ENCODE measurements at regions not wholly inside any gene's neighbourhood (a gene's known extent, or its start where the extent isn't known, plus 50 kb on each side); places are given as distances from the start of the nearest gene placed in this dataset.
"Not testable (repeated sequence)": the region's sequence is repeated elsewhere in the genome, so short reads cannot be mapped to it uniquely, and the experiment has no call there.

DNA sequence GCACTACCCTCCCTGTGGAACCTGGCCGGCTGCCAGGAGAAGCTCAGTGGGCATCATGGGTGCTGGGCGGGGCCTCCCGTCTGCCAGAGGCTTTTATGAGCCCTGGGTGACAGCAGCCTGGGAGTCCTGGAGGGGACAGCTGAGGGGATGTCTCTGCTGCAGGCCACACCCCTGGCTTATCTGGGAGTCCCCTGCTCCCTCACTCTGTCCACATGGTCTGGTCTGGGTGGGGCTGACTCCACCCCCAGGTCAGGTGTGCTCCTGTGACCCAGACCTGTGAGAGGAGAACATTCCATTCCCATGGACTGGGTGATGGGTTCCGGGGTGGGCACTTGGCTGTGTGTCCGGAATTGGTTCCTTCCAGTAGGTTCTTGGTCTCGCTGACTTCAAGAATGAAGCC is 369.3 kb upstream of the SFSWAP start:
- DNase-seq (ENCODE audit: low spot score) = not testable (repeated sequence)

DNA sequence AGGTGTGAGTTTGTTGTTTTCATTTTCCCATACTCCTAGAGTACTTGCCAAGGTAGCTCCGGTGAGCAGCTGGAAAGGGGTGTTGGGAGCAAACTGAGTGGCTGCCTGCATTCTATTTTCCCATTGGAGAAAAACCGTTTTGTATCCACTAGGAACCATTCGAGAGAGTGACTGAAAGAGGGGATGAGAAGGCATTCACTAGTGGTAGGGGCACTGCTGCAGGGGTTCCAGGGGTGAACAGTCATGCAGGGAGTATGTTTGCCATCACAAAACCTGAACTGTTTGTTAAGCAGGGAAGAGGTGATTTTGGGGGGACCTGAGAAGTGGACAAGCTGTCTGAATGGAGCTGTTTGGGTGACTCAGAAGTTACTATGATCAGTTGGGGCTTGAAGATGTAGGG is 367.5 kb upstream of the SFSWAP start:
- DNase-seq (ENCODE audit: low spot score) = not testable (repeated sequence)

DNA sequence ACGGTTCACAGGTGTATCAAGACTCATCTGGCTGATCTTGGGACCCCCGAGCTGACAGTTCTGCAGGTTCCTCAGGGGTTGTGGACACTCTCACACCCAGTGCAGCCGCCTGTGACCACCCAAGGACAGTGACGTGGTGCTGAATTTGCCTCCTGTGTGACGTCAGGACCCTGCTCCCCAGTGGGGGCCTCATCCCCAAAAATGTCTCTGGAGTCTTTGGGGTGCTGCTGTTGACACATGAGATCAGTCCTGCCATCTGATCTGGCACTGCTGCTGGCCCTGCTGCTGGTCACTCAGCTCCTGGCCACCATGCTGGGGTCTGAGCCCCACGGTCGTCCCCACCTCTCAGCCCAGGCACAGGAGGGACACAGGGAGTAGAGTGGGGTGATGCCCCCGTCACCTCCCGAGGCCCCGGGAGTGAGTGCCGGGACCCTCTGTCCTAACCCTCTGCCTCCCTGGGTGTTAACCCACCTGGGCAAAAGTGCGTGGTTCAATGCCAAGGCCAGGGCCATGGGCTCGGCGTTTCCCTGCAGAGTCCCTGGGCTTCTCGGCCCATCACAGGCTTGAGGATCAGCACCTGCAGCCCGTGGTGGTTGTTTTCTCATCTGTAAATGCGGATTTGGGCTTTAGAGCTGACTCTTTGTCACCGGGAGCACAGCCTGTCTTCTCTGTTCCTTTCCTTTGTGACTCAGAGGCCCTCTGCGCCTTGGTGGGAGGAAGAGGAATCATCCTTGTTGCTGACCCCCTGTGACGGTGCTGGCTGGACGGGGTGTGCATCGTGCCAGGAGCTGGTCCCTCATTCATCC is 366.0 kb upstream of the SFSWAP start:
- not testable (repeated sequence) for DNase-seq (ENCODE audit: low spot score)

DNA sequence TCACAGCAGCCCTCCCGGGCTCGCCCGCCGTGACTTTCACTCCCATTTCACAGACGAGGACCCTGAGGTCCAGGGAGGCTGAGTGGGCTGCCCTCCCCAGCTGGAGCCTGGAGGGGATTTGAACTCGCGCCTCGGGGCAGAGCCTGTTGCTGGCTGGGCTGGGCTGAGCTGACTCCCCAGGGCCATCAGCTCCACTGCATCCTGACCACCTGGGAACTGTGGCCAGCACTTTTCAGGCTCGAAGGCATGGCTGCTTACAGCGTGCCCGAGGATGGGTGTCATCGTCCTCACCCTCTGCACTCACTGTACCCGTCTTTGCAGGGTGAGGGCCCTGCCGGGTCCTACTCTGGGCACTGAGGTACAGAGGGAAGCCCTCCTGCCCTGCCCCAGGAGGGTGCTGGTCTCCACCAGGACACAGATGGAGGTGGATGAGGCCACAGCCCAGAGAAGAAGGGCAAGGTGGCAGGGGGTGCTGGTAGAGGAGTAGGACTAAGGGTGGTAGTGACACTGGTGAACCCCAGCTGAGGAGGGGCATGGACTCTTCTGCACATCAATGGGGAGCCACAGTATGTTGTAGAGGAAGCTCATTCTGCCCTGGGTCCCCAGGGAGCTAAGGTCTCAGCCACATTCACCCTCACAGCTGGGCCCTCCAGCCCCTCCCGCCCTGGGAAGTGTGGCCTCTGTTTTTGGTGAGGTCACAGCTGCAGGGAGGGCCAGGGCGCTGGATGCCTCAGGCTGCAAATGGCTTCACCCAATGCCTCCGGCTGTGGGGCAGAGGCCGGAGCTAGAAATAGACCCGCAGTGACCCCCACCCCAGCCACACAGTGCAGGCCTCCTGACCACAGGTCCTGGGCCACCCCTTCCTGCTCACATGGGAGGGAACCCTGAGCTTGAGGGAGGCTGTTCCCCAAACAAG is 365.1 kb upstream of the SFSWAP start:
- no peak for DNase-seq (ENCODE audit: low spot score)

DNA sequence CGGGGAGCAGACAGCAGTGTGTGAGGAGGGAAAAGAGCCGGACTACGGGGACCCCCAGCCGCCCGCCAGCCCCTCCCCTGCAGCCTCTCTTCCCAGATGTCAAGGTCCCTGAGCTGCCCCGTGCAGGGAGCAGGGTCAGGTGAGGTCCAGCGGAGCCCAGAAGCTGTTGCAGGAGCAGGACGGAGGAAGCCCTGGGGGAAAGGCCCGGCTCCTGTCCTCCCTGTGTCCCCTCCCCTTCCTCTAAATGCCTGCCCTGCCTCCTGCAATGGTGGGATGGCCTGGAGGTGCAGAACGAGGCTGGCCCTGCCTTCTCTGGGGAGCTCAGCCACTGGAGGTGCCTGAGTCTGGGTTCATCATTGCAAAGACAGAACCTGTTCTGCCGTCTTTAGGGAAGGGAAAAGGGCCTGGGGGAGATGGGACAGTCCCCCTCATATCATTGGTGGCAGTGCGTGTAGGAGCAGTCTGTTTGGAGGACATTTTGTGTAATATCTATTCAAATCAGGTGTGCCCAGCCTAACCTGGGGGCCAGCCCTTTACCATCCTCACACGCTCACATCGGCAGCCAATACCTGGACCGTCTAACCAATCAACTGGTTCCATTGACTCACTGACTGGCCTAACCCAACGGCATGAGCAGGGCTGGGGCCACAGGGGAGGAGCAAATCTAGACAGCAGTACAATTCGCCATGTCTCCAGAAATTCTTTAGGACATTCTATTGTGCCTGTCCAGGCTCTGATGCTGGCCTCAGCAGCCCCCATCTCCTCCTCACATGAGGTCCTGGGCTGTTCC is 364.1 kb upstream of the SFSWAP start:
- no peak for DNase-seq (ENCODE audit: low spot score)

DNA sequence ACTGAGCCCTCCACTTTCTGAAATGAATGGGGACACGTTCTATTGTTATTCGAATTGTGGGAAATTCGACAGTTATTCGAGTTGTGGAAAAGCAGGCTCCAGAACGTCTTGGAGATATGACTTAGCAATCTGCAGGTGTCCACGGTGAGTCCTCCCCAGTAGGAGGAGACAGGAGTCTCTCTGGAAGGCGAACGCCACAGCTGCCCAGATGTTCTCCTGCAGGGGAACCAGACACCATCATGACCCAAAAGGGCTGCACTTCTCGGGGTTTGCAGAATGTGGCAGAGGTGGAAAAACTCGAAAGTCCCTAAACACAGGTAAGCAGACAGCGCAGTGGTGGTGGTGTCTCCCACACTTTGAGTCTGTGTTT is 363.6 kb upstream of the SFSWAP start:
- no peak for DNase-seq (ENCODE audit: low spot score)

DNA sequence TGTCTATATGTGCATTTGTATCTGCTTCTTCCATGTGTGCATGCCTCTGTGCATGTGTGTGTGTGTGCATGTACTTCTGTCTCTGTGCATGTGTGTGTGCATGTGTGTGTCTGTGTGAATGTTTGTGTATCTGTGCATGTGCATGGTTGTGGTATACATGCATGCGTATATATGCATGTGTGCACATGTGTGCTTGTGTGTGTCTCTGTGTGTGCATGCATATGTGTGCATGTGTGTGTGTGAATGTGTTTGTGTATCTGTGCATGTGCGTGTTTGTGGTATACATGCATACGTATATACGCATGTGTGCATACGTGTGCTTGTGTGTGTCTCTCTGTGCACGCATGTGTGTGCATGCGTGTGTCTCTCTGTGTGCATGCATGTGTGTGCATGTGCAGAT is 363.2 kb upstream of the SFSWAP start:
- no peak for DNase-seq (ENCODE audit: low spot score)

DNA sequence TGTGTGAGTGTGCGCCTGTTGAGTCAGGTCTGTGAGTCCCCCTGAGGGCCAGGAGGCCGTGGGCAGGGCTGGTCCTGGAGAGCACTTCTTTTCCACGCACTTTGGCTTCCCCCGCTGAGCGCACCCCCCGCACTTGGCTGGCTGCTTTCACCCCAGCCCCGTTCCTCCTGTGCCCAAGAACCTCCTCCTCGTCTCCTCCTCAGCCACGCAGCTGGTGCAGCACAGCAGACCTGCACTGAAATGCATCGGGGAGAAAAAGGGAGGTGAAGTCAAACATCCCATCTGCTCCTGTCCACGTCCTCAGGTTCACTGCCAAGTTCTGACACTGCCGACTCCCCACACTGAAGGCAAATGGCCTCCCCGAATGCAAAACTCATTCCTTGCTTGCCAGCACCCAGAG is 362.7 kb upstream of the SFSWAP start:
- DNase-seq (ENCODE audit: low spot score) = no peak

DNA sequence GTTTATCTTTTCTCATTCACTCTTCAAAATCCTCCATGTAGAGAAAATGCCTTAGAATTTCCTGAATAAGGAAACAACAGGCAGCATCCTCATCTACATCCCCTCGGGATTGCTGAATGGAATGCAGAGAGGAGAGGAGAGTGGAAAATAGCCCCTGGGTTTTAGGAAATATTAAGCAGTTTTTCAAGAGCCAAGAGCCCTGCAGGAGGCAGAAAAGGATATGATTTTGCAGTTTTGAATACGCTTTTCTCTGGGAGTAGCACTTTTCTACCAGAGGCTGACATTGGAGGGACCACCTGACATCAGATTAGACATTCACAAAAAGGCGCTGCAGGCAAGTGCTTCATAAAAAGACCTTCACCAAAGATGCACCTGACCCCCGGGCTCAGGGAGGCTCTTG is 362.2 kb upstream of the SFSWAP start:
- DNase-seq (ENCODE audit: low spot score) = no peak

DNA sequence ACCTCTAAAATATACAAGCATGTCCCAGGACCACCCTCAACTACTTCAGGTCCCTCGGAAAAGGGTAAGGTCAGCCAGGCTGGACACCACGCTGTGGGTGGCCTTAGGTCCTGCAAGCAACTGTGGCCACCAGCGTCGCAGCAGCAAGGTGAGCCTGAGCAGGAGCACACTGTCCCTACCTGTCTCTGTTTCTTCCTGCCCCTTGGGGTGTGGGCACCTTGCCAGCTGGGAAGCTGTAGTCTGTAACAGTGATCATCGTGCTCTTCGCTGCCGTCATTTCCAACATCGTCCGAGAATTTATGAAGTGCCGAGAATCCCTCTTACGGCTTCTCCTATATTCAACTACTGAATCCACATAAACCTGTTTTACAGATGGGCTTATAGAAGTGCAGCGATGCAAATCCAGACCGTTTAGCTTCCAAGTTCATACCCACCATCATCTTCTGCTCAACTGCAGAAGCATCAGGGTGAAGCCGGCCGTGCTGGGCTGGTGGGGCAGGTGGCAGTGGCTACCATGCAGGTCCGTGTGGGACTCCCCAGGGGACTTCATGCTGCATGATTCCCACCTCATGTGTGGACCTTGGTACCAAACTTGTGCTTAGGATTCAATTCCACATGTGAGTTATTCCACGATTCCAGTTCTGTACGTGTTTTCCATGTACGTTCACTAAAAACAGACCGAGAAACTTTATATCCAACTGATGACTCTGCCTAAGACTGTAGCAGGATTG is 361.3 kb upstream of the SFSWAP start:
- no peak for DNase-seq (ENCODE audit: low spot score)

DNA sequence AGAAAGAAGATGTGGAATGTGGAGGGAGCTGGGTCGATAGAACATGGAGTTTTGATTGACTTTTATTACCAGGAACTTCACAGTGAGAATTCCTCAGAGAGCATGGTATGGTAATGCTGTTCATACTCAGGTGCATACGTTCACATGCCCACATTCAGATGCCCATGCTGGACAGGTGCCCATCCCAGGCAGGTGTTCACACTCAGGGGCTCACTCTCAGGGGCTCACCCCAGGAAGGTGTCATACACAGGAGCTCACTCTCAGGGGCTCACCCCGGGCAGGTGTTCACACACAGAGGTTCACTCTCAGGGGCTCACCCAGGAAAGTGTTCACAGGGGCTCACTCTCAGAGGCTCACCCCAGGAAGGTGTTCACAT is 360.0 kb upstream of the SFSWAP start:
- no peak for DNase-seq (ENCODE audit: low spot score)

DNA sequence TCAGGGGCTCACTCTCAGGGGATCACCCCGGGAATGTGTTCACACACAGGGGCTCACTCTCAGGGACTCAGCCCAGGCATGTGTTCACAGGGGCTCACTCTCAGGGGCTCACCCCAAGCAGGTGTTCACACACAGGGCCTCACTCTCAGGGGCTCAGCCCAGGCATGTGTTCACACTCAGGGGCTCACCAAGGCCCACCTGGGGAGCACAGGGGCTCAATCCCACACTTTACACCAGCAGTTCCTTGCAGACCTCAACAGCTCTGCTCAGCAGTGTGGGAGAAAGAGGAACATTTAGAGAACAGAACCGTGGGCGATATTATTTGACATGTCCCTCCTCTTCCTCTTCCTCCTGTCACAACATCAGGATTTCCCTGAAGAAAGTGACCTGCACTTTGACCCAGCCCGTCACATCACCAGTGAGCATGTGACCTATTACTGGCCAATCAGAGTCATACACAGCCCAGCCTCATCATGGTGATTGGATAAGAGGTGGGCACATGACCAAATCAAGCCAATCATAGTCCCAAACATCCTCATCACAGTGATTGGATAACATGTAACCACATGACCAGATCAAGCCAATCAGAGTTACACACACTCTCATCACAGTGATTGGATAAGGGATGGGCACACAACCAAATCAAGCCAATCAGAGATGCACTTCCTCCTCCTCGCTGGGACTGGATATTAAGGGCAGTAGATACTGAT is 359.4 kb upstream of the SFSWAP start:
- DNase-seq (ENCODE audit: low spot score) = no peak

DNA sequence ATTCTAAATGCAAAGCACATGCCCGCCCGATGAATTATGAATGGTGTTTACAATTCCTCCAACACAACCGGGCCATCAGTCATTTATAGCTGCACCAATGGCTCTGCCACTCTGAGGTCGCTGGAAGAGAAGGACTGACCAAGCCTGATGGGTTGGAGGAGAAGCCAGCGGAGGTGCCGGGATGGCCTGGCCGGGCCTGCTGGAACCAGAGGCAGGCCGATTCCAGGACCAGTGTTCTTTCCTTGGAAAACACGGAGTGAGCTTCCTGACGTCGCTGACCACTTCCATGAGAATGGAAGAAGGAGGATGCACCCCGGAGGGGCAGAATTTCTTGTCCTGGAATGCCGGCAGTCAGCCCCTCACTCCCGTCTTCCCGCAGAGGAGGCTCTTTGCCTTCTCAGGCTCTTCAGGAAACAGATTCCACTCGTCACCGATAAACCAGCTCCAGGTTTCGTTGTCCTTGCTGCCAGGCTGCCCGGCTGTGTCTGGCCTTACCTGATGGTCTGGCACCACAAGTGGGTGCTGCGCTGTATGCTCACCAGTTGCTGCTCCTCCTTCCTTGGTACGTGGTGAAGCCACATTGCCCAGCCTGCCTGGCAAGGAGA is 358.5 kb upstream of the SFSWAP start:
- no peak for DNase-seq (ENCODE audit: low spot score)

DNA sequence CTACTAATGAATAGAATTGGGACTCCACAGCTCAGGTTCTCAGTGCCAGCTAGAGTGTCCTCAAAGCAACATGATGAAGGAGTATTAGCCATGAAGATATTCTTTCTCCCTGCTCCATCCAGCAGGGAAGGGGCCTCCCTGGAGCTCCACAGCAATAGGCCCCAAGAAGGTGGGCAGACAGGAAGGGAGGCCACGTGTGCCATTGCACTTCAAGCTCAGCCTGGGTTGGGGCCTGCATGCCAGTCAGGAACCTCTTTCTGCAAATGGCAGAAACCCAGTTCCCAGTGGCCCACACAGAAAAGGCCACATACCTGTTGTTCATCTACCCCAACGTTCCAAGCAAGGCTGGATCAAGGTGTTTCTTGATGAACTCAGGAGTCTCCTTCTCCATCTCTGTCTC is 357.5 kb upstream of the SFSWAP start:
- DNase-seq (ENCODE audit: low spot score) = no peak

DNA sequence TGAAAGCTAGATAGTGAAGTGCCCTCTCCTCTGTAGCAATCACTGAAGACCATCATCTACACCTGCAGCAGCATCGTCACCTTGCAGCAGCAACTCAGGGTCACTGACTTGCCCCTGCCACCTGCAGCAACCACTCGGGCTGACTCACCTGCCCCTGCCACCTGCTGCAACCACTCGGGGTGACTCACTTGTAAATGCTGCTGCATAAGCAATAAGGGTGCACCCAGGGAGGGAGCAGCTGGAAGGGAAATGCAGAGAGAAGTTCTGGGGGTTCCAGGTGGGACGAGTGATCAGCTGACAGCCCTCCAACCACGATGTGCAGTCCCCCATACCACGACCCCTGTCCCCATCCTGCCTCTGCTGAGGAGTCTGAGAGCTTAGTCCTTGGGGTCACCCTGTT is 357.1 kb upstream of the SFSWAP start:
- no peak for DNase-seq (ENCODE audit: low spot score)

DNA sequence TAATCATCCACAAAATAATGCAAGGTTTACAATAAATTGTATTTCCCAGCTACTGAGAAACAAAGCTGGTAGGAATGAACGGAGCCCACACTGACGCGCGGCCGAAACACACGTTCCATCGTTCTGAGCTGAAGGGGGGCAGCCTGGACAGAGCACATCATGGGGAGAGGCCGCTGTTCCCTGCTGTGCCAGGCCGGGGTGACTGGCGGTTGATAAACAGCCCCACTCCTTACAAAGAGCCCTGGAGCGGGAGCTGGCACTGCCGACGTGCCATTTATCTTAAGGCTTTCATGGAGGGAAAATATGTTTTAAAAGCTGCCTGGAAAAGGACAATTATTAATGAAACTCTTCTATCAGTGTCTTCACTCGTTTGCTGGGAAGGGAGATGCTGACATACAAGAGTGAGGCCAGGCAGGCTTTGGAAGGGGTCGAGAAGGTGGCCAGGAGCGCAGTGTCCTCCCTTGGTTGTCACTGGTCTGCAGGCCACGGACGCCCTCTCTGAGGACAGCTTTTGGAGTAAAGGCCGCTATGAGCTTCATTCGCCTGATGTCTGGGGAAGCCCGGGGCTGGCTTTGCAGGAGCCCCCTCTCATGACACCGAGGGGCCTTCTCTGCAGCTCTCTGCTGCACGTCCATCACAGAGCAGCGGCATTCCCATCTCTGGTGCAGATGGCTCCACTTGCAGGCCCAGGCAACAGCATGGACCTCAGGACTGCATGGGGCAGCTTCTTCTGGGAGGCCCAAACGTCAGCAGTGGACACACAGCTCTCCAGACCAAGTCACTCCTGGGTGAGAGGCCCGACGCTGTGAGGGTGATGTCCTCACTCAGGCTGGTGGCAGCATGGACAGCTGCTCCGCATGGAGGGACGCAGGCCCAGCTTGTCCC is 355.3 kb upstream of the SFSWAP start:
- DNase-seq (ENCODE audit: low spot score) = no peak

DNA sequence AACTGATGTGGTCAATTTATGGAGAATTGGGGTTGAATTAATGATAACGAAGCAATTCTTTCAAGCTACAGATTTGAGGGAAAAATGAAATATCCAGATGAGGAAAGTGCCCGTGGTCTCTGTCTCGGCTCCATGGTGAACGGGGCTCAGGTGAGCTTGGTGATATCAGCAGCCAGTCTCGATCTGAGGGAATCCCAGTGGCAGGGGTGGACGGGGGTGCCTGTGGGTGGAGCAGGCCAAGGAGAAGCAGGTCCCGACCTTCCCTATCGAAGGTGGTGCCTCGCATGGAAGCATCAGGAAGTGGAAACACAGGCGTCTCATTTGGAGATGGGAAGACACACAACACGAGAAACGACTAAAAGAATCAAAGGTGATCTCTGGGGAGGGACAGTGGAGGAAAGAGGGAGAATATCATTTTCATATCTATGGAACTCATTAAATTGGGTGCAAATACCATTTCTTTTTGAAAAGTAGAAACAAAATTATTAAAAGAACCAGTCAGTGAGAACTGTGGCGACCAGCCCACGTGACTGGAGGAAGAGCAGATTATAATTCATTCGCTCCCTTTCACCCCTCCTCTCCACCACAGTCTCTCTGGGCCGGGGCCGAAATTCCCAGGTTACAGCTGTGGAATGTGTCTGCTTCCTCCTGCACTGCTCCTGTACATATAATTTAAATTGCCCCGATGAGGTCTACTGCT is 354.3 kb upstream of the SFSWAP start:
- DNase-seq (ENCODE audit: low spot score) = no peak

DNA sequence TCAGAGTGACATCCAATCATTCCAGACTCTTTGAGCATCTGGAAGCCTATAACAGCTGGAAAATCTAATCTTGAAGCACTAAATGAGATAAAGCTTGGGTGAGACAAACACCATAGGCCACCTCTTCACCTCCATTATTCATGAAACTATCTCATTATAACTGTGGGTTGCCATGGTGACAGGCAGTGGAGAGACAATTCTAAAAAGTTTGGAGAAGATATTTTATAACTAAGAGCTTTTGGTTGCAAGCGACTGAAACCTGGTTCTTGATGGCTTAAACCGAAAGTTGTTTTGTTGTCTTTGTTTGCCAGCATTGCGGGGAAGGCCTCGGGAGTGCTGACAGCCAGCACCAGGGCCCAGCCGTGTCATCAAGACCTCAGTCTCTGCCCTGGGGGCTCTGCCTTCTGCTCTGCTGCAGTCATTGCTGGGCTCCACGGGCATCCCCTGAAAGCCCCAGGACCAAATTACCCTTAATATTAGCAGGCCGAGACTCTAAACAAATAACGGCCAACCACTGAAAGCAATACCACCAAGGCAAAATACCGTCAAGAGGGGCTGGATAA is 353.6 kb upstream of the SFSWAP start:
- no peak for DNase-seq (ENCODE audit: low spot score)

DNA sequence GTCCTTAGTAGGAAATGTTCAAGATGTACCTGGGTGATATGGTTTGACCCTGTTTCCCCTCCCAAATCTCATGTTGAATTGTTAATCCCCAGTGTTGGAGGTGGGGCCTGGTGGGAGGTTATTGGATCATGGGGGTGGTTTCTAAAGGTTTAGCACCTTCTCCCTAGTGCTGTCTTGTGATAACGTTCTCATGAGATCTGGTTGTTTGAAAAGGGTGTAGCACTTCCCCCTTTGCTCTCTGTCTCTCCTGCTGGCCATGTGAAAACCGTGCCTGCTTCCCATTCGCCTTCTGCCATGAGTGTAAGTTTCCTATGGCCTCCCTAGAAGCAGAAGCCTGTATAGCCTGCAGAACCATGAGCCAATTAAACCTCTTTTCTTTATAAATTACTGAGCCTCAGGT is 353.0 kb upstream of the SFSWAP start:
- DNase-seq (ENCODE audit: low spot score) = no peak
